Non-pigmented ciliary epithelial cell (primary cell): ENCODE measurements at regions not wholly inside any gene's neighbourhood (a gene's known extent, or its start where the extent isn't known, plus 50 kb on each side); places are given as distances from the start of the nearest gene placed in this dataset.

Source experiments
- DNase-seq: peaks from one replicate; pipeline ENCODE4 v3.0.0-alpha.2; 2010; ENCODE audit warnings: low read depth

DNA sequence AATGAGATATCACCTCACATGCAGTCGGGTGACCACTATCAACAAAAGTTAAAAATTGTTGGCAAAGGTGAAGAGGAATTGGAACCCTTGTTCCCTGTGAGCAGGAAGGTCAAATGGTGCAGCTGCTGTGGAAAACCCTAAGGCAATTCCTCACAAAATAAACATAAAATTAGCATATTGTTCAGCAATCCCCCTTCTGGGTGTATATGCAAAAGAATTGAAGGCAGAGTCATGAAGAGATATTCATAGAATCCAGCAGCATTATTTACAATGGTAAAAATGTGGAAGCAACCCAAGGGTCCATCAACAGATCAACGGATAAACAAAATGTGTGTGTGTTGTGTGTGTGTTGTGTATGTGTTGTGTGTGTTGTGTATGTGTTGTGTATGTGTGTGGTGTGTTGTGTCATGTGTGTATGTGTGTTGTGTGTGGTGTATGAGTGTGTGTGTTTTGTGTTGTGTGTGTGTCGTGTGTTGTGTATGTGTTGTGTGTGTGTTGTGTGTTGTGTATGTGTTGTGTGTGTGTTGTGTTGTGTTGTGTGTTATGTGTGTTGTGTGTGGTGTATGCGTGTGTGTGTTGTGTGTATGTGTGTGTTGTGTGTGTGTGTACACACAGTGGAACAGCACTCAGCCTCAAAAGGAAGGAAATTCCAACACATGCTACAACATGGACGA lies 245.1 kb downstream of the ERMARD start:
- DNase-seq = no peak

DNA sequence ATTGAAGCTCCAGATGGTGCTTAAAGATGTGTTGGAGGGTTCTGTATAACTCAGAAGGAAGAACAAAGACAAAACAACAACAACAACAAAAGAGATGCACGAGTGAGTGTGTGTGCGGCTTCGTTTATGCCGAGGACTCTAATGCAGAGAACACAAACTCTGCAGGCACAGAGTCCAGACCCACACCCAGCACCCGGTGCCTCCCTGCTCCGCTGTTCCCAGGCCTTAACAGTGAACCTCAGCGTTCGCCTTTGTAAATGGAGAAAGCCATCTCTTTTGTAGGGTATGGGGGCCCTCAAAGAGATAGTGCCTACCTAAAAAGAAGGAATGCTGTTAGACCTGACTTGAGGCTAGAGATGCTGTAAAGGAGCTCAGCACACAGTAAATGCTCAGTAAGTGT lies 243.3 kb downstream of the ERMARD start:
- DNase-seq = no peak

DNA sequence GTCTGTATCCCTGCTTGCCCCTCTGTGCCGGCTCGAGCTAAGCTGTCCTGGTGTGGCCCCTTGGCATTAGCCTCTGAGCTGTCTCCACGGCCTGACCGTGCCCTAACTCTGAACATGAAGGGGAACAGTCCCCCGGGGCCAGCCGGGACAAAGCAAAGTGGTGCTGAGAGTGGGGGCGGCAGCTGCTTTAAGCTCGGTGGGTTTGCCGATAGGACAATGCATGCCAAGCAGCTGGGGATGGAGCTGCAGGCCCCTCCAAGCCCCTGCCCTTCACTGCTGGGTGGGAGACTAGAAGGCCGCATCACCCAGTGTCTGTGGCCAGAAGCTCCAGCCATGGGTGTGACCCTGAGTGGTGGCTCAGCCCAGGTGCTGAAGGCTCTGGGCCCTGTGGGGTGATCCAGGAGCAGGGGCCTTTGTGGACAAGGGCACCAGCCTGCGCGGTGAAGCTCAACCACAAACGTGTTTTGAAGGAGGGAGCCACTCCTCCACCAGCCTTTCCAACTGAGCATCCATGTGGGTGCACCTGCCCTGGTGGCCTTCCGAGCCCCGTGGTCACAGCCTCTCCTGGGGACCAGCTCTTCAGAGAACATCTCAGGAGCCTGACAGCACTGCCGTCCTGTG lies 242.5 kb downstream of the ERMARD start:
- DNase-seq = no peak

DNA sequence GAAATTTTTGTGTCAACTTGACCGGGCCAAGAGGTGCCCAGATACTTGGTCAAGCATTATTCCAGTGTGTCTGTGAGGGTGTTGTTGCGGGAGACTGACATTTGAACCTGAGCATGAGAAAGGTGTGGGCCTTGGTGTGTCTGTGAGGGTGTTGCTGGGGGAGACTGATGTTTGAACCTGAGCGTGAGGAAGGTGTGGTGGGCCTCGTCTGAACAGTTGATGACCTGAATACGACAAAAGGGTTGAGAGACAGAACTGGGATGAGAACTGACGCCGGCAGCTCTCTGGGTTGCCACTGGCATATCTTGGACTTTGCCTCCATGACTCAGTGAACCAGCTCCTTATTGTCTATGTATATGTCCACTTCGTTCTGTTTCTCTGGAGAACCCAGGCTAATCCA lies 240.5 kb downstream of the ERMARD start:
- DNase-seq = no peak

DNA sequence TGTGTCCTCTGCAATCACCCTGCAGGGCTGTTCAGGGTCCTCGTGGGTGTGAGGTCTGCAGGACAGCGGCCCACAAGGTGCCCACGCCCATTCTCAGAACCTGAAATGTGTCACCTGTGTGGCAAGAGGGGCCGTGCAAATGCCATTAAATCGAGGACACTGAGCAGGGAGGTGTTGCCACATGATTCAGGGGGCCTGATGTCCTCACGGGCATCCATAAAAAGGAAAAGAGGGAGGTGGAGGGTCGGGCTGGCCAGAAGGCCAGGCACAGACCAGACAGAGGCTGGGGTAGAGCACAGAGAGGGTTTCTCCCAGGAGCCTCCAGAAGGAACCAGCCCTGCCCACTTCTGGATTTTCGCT lies 239.6 kb downstream of the ERMARD start:
- DNase-seq = no peak

DNA sequence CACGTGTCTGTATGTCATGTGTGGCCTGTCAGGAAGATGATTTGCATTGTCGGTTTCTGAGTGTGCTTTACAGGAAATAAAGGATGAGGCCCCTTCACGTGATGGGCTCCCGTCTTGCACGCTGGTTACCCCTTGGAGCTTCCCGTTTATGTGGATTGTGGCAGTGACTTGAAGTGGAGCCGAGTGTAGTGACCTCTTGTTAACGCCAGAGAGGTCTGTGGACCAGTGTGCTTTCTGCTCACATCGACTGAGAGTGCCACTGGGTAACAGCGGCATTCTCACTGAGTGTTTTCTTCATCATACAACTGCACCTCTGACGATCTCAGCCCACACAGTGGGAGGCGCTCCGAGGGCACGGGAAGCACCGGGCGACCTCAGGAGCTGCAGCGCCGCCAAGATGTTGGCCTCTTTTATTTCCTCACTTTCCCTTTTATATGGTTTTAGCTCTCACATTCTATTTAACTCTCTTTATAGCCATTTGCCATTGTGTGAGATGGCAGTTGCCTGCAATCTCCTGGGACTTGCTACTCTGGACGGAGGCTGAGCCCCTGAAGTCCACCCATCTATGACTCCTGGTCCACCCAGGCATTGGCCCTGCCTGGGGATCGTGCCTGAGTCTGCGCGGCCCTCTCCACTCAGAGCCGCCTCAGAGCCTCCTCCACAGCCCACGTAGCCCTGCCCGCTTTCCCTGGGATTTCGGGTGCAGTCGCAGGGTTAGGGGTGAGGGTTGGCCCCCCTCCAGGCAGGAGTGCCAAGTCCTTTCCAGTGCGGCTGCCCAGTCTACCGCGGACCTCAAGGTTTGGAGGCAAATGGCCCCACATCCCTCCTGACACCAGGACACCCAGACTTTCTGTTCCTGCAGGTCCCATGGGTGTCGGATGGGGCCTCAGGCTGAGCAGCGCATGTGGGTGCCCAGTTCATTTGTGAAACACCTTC lies 238.9 kb downstream of the ERMARD start:
- DNase-seq = no peak

DNA sequence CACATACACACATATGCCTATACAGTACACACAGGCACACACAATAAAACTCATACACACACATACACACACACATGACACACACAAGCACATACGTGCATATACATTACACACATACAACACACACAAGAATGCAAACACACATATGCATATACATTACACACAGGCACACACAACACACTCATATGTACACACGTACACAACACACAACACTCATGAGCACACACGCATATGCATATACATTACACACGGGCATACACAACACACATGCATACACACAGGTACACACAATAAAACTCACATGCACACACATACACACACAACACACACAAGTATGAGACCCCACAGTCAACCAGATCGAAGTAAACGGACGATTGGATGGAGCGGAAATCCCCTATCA lies 238.2 kb downstream of the ERMARD start:
- no peak for DNase-seq

DNA sequence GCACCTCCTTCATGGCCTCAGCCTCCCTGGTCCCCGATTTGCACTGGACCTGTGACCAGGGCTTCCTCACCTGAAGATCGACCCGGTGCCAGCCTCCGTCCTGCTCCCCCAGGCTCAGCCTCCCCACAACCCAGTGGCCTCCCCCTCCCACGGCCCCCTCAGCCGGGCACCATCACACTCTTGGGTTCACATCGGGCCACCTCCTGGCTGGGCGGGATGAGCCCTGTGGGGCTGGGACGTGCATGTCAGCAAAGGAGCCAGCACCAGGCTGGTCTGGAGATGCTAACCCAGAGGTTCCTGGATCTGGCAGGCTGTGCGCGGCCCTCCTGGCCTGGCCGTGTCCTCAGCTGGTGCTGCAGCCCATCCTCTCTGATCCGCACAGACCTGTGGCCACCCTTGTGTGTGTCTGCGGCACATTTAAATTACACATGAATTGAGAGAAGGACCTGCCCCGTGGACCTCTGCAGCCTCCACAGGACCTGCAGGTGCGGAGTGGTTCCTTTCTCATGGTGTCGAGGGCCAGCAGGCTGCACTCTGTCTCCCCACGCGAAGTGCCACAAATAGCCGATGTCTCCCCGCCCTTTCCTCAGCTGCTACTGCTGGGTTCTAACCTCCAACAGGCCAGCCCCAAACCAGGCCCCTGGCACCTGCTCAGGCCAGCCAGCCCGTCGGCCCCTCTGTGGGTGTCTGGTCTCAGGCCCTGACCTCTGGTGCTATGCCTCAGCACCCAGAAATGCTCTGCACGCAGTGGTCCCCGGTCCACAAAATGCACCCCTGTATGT lies 237.5 kb downstream of the ERMARD start:
- no peak for DNase-seq

DNA sequence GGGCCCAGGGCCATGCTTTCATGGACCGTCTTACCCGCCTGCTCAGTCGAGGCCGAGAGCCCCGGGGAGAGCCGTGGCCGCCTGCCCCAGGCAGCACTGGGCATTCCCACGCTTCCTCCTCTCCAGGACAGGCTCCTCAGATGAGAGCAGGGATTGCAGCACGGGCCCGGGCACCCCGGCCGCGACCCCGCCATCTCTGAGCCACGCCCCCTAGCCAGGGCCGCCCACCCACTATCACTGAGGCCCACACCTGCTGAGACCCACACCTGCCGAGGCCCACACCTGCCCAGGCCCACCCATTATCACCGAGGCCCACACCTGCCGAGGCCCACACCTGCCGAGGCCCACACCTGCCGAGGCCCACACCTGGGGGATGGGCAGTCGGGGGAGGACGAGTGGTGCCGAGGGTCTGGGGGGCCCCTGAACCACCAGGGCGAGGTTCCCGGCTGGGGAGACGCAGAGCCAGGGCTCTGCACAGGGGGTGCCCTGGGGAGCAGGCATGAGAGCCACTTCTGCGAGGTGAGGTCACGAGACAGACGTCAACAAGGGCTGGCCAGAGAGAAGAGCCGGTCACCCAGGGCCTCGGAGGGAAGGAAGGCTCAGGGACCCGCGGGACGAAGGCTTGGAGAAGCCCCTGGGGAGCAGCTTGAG lies 235.6 kb downstream of the ERMARD start:
- no peak for DNase-seq

DNA sequence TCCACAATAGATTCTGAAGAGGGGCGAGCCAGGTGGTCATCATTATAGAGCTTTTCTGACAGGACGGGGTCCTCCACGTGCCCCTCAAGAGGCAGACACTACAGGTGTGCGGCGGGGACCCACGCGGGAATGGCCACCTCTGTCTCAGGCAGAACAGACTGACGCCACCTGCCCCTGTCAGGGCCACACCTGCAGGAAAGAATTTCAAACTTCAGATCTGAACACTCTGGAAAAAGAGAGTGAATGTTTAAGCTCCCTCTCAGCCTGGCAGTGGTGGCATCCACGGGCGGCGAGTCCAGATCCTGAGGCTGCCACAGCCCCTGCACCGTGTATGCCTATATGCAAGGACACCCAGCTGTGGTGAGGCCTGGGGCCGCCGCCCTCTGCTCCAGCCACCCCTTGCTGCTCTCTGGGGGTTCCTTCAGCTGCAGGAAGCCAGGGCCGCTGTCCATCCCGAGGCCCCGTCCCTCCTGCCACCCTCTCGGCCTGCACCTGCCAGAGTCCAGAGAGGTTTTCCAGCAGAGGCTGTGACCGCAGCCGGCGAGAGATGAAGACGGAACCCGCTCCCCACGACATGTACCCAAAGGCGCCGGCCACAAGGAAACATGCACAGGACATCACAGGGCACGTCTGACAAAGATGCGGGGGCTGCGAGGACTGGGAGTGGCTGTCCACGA lies 234.9 kb downstream of the ERMARD start:
- DNase-seq = no peak

DNA sequence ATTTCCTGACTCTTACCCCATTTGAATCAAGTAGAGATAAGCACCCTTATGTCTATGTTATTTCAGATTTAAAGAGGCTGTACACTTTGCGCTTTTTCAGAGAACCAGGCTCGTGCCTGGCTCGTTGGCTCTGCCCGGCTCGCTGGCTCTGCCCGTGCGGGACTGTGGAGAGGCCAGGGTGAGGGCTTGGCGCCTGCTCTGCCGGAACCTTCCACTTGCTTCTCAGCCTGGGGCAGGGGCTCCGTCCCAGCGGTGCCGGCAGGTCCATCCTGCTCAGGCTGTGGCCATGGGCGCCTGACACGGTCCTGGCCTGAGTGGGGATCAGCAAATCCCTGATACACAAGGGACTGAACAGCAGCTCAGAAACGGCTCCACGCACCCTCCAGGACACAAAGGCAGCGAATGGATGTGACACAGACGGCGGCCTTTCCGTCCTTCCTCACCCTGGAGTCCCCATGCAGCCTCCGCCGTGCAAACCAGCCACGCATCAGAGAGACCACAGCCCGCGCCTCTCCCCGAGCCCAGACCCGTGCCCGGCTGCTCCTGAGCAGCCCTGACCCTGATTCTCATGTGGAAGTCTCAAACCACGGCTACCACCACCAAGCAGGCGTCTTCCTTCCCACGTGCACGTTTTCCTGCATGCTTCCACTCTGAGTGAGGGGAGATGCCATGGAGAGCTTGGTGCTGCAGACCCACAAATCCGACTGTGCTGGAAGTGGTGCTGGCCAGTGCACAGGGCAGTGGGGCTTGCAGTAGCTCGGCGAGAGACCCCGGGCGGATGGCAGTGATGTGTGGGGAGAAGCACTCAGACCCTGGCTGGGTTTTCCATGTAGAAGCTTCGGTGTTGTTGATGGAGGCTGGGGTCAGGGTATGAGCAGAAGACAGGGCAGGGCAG lies 233.9 kb downstream of the ERMARD start:
- no peak for DNase-seq

DNA sequence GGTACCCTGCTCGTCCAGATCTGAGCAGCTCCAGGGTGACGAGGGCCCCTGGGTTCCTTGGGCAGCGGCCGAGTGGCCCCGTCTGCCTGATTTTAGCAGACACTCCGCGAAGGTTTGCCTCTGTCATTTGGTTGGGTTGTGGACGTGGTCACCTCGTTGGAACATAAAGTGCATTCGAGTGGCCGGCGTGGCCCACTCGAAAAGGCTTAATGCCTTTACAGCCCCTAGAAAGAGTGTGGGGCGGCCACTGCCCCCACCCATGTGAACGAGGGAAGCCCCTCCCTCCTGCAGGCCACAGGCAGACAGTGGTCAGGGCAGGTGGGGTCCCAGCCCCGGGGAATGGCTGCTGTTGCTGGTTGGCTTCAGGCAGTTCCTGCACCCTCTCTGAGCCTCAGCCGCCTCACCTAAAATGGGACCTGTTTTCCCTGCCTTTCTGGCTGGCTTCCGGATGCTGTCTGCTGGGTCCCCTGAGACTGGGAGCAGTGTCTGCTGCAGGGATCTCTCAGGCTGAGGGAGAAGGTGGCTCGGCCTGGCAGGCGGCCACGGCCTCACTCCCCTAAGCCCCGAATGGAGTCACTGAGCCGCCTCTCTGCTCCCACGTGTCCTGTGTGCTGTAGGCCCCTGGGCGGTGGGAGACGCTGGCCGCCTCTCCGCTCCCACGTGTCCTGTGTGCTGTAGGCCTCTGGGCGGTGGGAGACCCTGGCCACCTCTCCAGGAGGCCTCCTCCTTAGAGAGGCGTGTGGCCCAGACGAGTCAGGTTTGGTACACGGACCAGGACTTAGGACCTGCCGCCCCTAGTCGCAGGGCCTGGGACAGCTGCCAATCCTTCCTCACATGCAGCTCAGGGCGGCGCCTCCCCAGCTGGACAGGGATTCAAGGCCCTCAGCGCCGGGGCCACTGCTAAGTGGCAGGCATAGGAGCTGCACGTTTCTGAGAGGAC lies 233.0 kb downstream of the ERMARD start:
- DNase-seq = no peak

DNA sequence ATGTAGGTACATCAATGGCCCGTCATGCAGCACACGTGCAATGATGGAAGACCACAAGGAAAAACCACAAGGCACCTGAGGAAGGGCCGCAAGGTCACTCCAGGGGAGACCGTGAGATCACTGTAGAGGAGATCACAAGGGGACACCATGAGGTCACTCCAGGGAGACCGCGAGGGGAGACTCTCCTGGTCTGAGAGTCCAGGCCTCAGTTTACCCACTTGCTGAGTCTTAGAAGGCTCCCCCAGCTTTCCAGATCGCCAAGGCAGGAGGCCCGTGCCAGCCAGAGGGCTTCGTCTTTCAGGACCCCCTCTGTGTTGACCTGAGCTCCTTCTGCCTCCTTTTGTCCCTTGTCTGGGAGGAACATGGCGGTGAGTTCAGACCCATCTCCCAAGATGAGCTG lies 232.2 kb downstream of the ERMARD start:
- no peak for DNase-seq

DNA sequence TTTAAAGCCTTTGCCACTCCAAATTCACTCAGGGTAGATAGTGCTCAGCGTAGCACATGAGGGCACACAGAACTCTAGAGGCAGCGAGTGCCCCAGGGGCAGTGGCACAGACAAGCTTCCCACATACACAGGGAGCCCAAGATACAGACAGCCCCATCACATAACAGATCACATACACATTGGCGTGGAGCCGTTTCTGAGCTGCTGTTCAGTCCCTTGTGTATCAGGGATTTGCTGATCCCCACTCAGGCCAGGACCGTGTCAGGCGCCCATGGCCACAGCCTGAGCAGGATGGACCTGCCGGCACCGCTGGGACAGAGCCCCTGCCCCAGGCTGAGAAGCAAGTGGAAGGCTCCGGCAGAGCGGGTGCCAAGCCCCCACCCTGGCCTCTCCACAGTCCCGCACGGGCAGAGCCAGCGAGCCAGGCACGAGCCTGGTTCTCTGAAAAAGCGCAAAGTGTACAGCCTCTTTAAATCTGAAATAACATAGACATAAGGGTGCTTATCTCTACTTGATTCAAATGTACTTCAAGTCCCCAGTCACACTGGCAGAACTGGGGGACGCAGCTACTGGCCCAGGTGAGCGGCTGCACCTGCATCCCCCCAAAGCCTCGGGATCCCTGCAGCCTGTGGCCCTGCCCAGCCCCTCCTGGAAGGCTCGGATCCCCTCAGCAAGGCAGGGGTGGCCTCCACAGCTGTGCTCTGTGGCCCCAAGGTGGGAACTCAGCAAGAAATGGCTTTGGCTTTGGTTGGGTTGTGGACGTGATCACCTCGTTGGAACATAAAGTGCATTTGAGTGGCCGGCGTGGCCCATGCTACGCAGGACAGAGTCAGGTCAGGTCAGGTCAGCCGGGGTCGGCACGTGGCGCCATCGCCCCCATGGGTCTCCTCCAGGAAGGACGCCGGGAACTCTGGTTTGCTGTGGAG lies 231.3 kb downstream of the ERMARD start:
- no peak for DNase-seq

DNA sequence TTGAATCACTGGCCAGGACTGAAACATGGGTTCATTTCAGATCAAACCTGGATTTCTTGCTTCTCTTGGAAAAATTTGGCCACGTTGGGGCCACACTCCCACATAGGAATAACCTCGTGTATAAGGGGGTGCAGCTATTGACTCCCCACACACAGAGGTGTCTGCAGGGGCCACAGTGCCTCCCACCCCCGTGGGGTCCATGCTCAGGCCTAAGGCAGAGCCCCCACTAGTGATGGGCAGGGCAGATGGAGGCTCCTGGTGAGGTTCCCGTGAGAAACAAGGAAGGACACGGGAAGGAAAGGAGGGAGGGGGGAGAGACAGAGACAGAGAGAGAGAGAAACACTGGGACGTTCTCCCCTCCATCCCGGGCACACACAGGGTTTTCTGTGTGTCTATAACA lies 230.5 kb downstream of the ERMARD start:
- DNase-seq = no peak

DNA sequence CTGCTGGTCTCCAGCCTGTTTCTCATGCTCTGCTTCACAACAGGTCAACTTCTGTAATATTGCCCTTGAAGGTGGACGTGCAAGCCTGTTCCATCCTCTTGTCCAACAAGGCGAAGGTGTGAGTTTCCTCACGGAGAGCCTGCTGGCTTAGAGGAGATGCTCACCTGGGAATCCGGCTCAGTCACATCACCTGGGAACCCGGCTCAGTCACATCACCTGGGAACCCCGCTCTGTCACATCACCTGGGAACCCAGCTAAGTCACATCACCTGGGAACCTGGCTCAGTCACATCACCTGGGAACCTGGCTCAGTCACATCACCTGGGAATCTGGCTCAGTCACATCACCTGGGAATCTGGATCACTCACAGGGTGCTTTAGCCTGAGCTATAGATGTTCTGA lies 230.1 kb downstream of the ERMARD start:
- no peak for DNase-seq

DNA sequence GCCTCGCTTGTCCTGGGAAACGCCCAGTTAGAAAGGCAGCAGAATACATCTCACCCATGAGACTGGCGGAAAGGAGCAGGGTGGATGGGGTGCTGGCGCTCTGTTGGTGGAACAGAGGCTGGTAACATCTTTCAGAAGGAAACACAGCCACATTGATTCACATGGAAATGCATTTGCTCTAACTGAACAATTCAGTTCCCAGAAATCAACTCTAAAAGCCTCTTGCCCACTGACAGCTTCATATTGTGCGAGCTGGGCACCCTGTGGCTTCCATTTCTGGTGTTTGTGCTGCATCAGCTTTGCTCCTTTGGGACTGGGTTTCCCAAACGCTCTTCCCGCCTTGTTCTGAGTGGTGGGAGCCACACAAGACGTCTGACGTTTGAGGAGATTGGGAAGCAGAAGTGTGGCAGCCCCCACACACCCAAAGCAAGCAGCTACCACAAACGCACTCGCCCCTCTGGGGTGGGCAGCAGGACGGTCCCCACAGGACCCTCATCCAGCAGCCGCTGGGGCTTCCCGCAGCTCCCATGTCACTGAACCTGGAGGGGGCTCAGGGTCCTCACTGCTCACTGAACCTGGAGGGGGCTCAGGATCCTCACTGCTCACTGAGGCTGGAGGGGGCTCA lies 229.5 kb downstream of the ERMARD start:
- no peak for DNase-seq
